GM23338 (cell line): ENCODE measurements at regions not wholly inside any gene's neighbourhood (a gene's known extent, or its start where the extent isn't known, plus 50 kb on each side); places are given as distances from the start of the nearest gene placed in this dataset.

Experiments used
- CREB1 ChIP-seq: fragments of 250-450 bp; sonication (Bioruptor Pico); IDR thresholded peaks from 2 replicates; pipeline ENCODE4 v1.5.0; 2020; ENCODE audit warnings: low read depth, mild to moderate bottlenecking, moderate library complexity
- EZH2 ChIP-seq: fragments of 200-600 bp; sonication (generic); IDR thresholded peaks from one replicate; pipeline ENCODE4 v1.8.0; 2017; ENCODE audit warnings: antibody characterized with exemption, mild to moderate bottlenecking, low read depth; ENCODE audit not compliant: unreplicated experiment
- EZH2phosphoT487 ChIP-seq: fragments of 200-600 bp; sonication (generic); IDR thresholded peaks from one replicate; pipeline ENCODE4 v1.8.1; 2018; ENCODE audit warnings: antibody characterized with exemption; ENCODE audit not compliant: unreplicated experiment
- JUNB ChIP-seq: IDR thresholded peaks from one replicate; pipeline ENCODE4 v1.6.1; 2016; ENCODE audit warnings: antibody characterized with exemption; ENCODE audit not compliant: unreplicated experiment
- NANOG ChIP-seq: IDR thresholded peaks from 2 replicates; pipeline ENCODE4 v1.6.1; 2016; ENCODE audit warnings: antibody characterized with exemption, borderline replicate concordance
- POLR2AphosphoS5 ChIP-seq: IDR thresholded peaks from 2 replicates; pipeline ENCODE4 v1.6.1; 2016; ENCODE audit warnings: antibody characterized with exemption, low read depth
- STAT1 ChIP-seq: IDR thresholded peaks from one replicate; pipeline ENCODE4 v1.6.1; 2016; ENCODE audit warnings: antibody characterized with exemption; ENCODE audit not compliant: unreplicated experiment
- ZNF114 ChIP-seq: fragments of 250-450 bp; sonication (Bioruptor Pico); IDR thresholded peaks from 2 replicates; pipeline ENCODE4 v1.5.0; 2020; ENCODE audit warnings: mild to moderate bottlenecking, moderate library complexity
- ZNF331 ChIP-seq: fragments of 250-450 bp; sonication (Bioruptor Pico); IDR thresholded peaks from 2 replicates; pipeline ENCODE4 v1.5.0; 2020; ENCODE audit warnings: low read depth, mild to moderate bottlenecking, moderate library complexity
- TF ChIP-seq, protein P1 (sequence below), 2 experiments: fragments of 200-600 bp in 1 of 2; sonication (generic) in 1 of 2; conservative IDR thresholded peaks; 2 replicates each; pipeline versions ENCODE4 v1.5.1 to v1.6.1; 2016 to 2017; ENCODE audit warnings: antibody characterized with exemption in 2 of 2, low read depth in 2 of 2, mild to moderate bottlenecking in 2 of 2, moderate library complexity in 1 of 2
- TF ChIP-seq, protein P2 (sequence below): IDR thresholded peaks from one replicate; pipeline ENCODE4 v1.6.1; 2018; ENCODE audit warnings: antibody characterized with exemption; ENCODE audit not compliant: unreplicated experiment
- TF ChIP-seq, protein P3 (sequence below): IDR thresholded peaks from 2 replicates; pipeline ENCODE4 v1.6.1; 2016; ENCODE audit warnings: antibody characterized with exemption
- TF ChIP-seq, protein P4 (sequence below): fragments of 250-450 bp; sonication (Bioruptor Pico); IDR thresholded peaks from 2 replicates; pipeline ENCODE4 v1.5.0; 2020; ENCODE audit warnings: mild to moderate bottlenecking, moderate library complexity

DNA sequence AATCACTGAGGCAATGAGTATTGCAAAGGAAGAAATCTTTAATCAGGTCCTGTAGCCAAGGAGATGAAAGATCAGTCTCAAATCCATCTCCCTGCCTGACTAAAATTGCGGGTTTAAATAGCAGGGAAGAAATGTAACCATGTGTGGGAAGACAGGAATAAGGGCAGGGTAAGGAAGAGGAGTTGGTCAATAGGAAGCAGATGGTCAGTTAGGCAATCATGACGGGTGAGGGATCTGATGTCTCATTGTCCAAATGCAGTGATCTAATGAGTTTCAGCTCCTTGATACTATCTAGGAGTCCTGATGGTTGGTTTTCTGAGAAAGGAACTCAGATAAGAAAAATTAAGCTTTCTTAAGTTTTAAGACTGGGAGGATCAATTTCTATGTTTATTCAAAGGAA, 200.8 kb downstream of the SPATA18 start:
- no peak for TF ChIP-seq EZH2phosphoT487
- TF ChIP-seq, protein P1, sequence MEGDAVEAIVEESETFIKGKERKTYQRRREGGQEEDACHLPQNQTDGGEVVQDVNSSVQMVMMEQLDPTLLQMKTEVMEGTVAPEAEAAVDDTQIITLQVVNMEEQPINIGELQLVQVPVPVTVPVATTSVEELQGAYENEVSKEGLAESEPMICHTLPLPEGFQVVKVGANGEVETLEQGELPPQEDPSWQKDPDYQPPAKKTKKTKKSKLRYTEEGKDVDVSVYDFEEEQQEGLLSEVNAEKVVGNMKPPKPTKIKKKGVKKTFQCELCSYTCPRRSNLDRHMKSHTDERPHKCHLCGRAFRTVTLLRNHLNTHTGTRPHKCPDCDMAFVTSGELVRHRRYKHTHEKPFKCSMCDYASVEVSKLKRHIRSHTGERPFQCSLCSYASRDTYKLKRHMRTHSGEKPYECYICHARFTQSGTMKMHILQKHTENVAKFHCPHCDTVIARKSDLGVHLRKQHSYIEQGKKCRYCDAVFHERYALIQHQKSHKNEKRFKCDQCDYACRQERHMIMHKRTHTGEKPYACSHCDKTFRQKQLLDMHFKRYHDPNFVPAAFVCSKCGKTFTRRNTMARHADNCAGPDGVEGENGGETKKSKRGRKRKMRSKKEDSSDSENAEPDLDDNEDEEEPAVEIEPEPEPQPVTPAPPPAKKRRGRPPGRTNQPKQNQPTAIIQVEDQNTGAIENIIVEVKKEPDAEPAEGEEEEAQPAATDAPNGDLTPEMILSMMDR (conservative IDR thresholded peaks at IDR 0.05; ENCODE audit: low read depth in 2 of 2) = no peak
- TF ChIP-seq EZH2 = no peak
- TF ChIP-seq POLR2AphosphoS5 = no peak
- TF ChIP-seq, protein P2, sequence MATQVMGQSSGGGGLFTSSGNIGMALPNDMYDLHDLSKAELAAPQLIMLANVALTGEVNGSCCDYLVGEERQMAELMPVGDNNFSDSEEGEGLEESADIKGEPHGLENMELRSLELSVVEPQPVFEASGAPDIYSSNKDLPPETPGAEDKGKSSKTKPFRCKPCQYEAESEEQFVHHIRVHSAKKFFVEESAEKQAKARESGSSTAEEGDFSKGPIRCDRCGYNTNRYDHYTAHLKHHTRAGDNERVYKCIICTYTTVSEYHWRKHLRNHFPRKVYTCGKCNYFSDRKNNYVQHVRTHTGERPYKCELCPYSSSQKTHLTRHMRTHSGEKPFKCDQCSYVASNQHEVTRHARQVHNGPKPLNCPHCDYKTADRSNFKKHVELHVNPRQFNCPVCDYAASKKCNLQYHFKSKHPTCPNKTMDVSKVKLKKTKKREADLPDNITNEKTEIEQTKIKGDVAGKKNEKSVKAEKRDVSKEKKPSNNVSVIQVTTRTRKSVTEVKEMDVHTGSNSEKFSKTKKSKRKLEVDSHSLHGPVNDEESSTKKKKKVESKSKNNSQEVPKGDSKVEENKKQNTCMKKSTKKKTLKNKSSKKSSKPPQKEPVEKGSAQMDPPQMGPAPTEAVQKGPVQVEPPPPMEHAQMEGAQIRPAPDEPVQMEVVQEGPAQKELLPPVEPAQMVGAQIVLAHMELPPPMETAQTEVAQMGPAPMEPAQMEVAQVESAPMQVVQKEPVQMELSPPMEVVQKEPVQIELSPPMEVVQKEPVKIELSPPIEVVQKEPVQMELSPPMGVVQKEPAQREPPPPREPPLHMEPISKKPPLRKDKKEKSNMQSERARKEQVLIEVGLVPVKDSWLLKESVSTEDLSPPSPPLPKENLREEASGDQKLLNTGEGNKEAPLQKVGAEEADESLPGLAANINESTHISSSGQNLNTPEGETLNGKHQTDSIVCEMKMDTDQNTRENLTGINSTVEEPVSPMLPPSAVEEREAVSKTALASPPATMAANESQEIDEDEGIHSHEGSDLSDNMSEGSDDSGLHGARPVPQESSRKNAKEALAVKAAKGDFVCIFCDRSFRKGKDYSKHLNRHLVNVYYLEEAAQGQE = no peak
- no peak for TF ChIP-seq JUNB
- TF ChIP-seq ZNF331 (CRISPR knock-in tag) = no peak
- TF ChIP-seq CREB1 (CRISPR knock-in tag) = no peak
- TF ChIP-seq STAT1 = no peak
- no peak for TF ChIP-seq NANOG
- TF ChIP-seq, protein P3, sequence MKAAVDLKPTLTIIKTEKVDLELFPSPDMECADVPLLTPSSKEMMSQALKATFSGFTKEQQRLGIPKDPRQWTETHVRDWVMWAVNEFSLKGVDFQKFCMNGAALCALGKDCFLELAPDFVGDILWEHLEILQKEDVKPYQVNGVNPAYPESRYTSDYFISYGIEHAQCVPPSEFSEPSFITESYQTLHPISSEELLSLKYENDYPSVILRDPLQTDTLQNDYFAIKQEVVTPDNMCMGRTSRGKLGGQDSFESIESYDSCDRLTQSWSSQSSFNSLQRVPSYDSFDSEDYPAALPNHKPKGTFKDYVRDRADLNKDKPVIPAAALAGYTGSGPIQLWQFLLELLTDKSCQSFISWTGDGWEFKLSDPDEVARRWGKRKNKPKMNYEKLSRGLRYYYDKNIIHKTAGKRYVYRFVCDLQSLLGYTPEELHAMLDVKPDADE = no peak
- TF ChIP-seq, protein P4, sequence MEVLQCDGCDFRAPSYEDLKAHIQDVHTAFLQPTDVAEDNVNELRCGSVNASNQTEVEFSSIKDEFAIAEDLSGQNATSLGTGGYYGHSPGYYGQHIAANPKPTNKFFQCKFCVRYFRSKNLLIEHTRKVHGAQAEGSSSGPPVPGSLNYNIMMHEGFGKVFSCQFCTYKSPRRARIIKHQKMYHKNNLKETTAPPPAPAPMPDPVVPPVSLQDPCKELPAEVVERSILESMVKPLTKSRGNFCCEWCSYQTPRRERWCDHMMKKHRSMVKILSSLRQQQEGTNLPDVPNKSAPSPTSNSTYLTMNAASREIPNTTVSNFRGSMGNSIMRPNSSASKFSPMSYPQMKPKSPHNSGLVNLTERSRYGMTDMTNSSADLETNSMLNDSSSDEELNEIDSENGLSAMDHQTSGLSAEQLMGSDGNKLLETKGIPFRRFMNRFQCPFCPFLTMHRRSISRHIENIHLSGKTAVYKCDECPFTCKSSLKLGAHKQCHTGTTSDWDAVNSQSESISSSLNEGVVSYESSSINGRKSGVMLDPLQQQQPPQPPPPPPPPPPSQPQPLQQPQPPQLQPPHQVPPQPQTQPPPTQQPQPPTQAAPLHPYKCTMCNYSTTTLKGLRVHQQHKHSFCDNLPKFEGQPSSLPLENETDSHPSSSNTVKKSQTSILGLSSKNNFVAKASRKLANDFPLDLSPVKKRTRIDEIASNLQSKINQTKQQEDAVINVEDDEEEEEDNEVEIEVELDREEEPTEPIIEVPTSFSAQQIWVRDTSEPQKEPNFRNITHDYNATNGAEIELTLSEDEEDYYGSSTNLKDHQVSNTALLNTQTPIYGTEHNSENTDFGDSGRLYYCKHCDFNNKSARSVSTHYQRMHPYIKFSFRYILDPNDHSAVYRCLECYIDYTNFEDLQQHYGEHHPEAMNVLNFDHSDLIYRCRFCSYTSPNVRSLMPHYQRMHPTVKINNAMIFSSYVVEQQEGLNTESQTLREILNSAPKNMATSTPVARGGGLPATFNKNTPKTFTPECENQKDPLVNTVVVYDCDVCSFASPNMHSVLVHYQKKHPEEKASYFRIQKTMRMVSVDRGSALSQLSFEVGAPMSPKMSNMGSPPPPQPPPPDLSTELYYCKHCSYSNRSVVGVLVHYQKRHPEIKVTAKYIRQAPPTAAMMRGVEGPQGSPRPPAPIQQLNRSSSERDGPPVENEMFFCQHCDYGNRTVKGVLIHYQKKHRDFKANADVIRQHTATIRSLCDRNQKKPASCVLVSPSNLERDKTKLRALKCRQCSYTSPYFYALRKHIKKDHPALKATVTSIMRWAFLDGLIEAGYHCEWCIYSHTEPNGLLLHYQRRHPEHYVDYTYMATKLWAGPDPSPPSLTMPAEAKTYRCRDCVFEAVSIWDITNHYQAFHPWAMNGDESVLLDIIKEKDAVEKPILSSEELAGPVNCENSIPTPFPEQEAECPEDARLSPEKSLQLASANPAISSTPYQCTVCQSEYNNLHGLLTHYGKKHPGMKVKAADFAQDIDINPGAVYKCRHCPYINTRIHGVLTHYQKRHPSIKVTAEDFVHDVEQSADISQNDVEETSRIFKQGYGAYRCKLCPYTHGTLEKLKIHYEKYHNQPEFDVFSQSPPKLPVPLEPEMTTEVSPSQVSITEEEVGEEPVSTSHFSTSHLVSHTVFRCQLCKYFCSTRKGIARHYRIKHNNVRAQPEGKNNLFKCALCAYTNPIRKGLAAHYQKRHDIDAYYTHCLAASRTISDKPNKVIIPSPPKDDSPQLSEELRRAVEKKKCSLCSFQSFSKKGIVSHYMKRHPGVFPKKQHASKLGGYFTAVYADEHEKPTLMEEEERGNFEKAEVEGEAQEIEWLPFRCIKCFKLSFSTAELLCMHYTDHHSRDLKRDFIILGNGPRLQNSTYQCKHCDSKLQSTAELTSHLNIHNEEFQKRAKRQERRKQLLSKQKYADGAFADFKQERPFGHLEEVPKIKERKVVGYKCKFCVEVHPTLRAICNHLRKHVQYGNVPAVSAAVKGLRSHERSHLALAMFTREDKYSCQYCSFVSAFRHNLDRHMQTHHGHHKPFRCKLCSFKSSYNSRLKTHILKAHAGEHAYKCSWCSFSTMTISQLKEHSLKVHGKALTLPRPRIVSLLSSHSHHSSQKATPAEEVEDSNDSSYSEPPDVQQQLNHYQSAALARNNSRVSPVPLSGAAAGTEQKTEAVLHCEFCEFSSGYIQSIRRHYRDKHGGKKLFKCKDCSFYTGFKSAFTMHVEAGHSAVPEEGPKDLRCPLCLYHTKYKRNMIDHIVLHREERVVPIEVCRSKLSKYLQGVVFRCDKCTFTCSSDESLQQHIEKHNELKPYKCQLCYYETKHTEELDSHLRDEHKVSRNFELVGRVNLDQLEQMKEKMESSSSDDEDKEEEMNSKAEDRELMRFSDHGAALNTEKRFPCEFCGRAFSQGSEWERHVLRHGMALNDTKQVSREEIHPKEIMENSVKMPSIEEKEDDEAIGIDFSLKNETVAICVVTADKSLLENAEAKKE (CRISPR knock-in tag) = no peak
- no peak for TF ChIP-seq ZNF114 (CRISPR knock-in tag)
